Transverse colon (tissue), 4 donors: ENCODE measurements at regions not wholly inside any gene's neighbourhood (a gene's known extent, or its start where the extent isn't known, plus 50 kb on each side); places are given as distances from the start of the nearest gene placed in this dataset.

Experiments used
- DNase-seq: peaks from one replicate; pipeline ENCODE4 v3.0.0-alpha.2; 2019
- H3K27ac ChIP-seq, 4 donors: fragments of 200-600 bp; sonication (generic); 2 replicates each; pipeline ENCODE4 v1.5.1; 2016 to 2018; ENCODE audit warnings: inconsistent platforms in 4 of 4
- H3K27me3 ChIP-seq: fragments of 200-600 bp; sonication (generic); 2 replicates; pipeline ENCODE4 v1.5.1; 2017; ENCODE audit warnings: inconsistent platforms
- H3K36me3 ChIP-seq, 4 donors: fragments of 200-600 bp; sonication (generic); 2 replicates each; pipeline ENCODE4 v1.5.1; 2017 to 2019; ENCODE audit warnings: inconsistent platforms in 4 of 4
- H3K4me1 ChIP-seq, 4 donors: fragments of 200-600 bp; sonication (generic); 2 replicates each; pipeline ENCODE4 v1.5.1; 2017 to 2020; ENCODE audit warnings: inconsistent platforms in 4 of 4
- H3K4me3 ChIP-seq, 4 donors: fragments of 200-600 bp; sonication (generic); 1 replicate in 1 of 4; 2 replicates in 3 of 4; pipeline versions ENCODE4 v1.5.1 to v1.6.1; 2017 to 2019; ENCODE audit warnings: inconsistent platforms in 4 of 4
- H3K9me3 ChIP-seq, 2 donors: fragments of 200-600 bp; sonication (generic); 2 replicates each; pipeline ENCODE4 v1.5.1; 2017 to 2019; ENCODE audit warnings: inconsistent platforms in 2 of 2
- CTCF ChIP-seq, 5 experiments: fragments of 200-600 bp in 3 of 5; fragments of 450-650 bp in 2 of 5; sonication (generic) in 3 of 5; IDR thresholded peaks; 1 replicate in 2 of 5; 2 replicates in 3 of 5; pipeline ENCODE4 v1.5.1; 2016 to 2017; ENCODE audit warnings: antibody characterized with exemption in 5 of 5, inconsistent platforms in 3 of 5, mild to moderate bottlenecking in 2 of 5, moderate library complexity in 1 of 5
- EP300 ChIP-seq: sonication (generic); formaldehyde crosslinking; IDR thresholded peaks from one replicate; pipeline ENCODE4 v1.6.1; 2017; ENCODE audit warnings: antibody characterized with exemption, low read depth
- POLR2A ChIP-seq: fragments of 450-650 bp; IDR thresholded peaks from one replicate; pipeline ENCODE4 v1.6.1; 2016; ENCODE audit warnings: antibody characterized with exemption, mild to moderate bottlenecking, moderate library complexity
- POLR2AphosphoS5 ChIP-seq, 3 donors: sonication (generic); formaldehyde crosslinking; IDR thresholded peaks; one replicate each; pipeline ENCODE4 v1.6.1; 2016; ENCODE audit warnings: antibody characterized with exemption in 3 of 3
- WGBS, 2 donors: methylation state at CpG; one replicate each; pipeline ENCODE4 v1.1.5; 2018; ENCODE audit warnings: low coverage in 1 of 2; 5-methylcytosine and 5-hydroxymethylcytosine counted together
- in situ Hi-C, 4 donors: fragments of 200-750 bp; cut with MboI; loops; one replicate each; pipeline versions ENCODE4 v1.15.0 to v1.15.1; 2017; ENCODE audit warnings: low sequenced_read_pairs in 3 of 4, low pct_ligation_motif_present in 1 of 4, low pct_unique_long_range_greater_than_20kb in 1 of 4
- intact Hi-C: fragments of 100-400 bp; cut with DNase I; formaldehyde crosslinking; loops from one replicate; pipeline ENCODE4 v1.15.1; 2023; ENCODE audit warnings: low total_unique reads

GRCh38 chr13:48167866-48168265 is 65.1 kb upstream of the ITM2B start:
- H3K27ac ChIP-seq, result no peak overlapping the region
- 83 to 92% methylated on average over 4 to 5 of the region's 5 CpGs for WGBS, 2 donors
- H3K4me1 ChIP-seq, result no peaks in the 10 kb centered on the region
- no peaks in the 10 kb centered on the region for H3K36me3 ChIP-seq
- H3K4me3 ChIP-seq, result no peak overlapping the region
- H3K27me3 ChIP-seq, result no peaks in the 10 kb centered on the region
- no peak for TF ChIP-seq POLR2A
- no peak for TF ChIP-seq CTCF (IDR thresholded peaks at IDR 0.05)
- no peak for TF ChIP-seq EP300
- no peaks in the 10 kb centered on the region for H3K9me3 ChIP-seq
- DNase-seq, result no peak
- intact Hi-C loops, result no loop called here
- in situ Hi-C loops, result no loop called here

- in situ Hi-C loops, result no loop called here
- Histone ChIP-seq H3K4me1 (peaks cover 0 to 5% (median 0%) of the 10 kb centered on the region in 4 donors), H3K9me3 (no peaks in the 10 kb centered on the region), H3K27me3 (no peaks in the 10 kb centered on the region), H3K36me3 (no peaks in the 10 kb centered on the region), H3K27ac (no peak overlapping the region), H3K4me3 (no peak overlapping the region)
- 89 to 100% methylated on average over 1 of the region's 1 CpG for WGBS, 2 donors
- intact Hi-C loops, result no loop called here
- no peak for TF ChIP-seq EP300
- no peak for TF ChIP-seq CTCF (IDR thresholded peaks at IDR 0.05)
- TF ChIP-seq POLR2AphosphoS5 (IDR thresholded peaks at IDR 0.05), result no peak
- no peak for TF ChIP-seq POLR2A
- DNase-seq, result no peak
Observed at GRCh38 chr13:48165727-48166126, 67.3 kb upstream of the ITM2B start.

GRCh38 chr13:48165063-48165462 is 67.9 kb upstream of the ITM2B start:
- H3K4me3 ChIP-seq, result no peak overlapping the region
- no peaks in the 10 kb centered on the region for H3K27me3 ChIP-seq
- TF ChIP-seq POLR2A (no peak), CTCF (IDR thresholded peaks at IDR 0.05) (no peak), EP300 (no peak), POLR2AphosphoS5 (IDR thresholded peaks at IDR 0.05) (no peak)
- intact Hi-C loops, result no loop called here
- in situ Hi-C loops, result no loop called here
- no peak overlapping the region for H3K27ac ChIP-seq
- H3K4me1 ChIP-seq, result peaks cover 0 to 5% (median 0%) of the 10 kb centered on the region in 4 donors
- WGBS, 2 donors, result 71% methylated on average over 1 of the region's 1 CpG; no CpG with 5 or more reads in 1 of the 2 donors
- DNase-seq, result no peak
- no peaks in the 10 kb centered on the region for H3K36me3 ChIP-seq
- no peaks in the 10 kb centered on the region for H3K9me3 ChIP-seq

- no peaks in the 10 kb centered on the region for H3K9me3 ChIP-seq
- H3K27me3 ChIP-seq, result no peaks in the 10 kb centered on the region
- H3K4me1 ChIP-seq, result peaks cover 0 to 8% (median 0%) of the 10 kb centered on the region in 4 donors
- no peak for TF ChIP-seq POLR2AphosphoS5 (IDR thresholded peaks at IDR 0.05)
- TF ChIP-seq CTCF (IDR thresholded peaks at IDR 0.05), result no peak
- TF ChIP-seq EP300, result no peak
- no peaks in the 10 kb centered on the region for H3K36me3 ChIP-seq
- WGBS, 2 donors, result 89% methylated on average over 4 of the region's 4 CpGs; no CpG with 5 or more reads in 1 of the 2 donors
- no peak overlapping the region for H3K4me3 ChIP-seq
- intact Hi-C loops, result no loop called here
- in situ Hi-C loops, result no loop called here
- no peak for DNase-seq
- peak overlapping the region in 2 of 4 donors; percentile 41 to 45 for H3K27ac ChIP-seq
Observed at GRCh38 chr13:48163061-48163460, 68.2 kb upstream of the MED4 start.
